Astrocyte (in vitro differentiated cells and primary cell): ENCODE measurements at regions not wholly inside any gene's neighbourhood (a gene's known extent, or its start where the extent isn't known, plus 50 kb on each side); places are given as distances from the start of the nearest gene placed in this dataset.

Experiments used
- CTCF ChIP-seq: IDR thresholded peaks from 2 replicates; pipeline ENCODE4 v1.5.1; 2011; ENCODE audit warnings: low read depth, mild to moderate bottlenecking, inconsistent platforms, low read length, moderate library complexity; ENCODE audit not compliant: insufficient read depth
- EZH2 ChIP-seq: IDR thresholded peaks from 2 replicates; pipeline ENCODE4 v1.6.1; 2012; ENCODE audit warnings: mild to moderate bottlenecking, low read length, inconsistent platforms; ENCODE audit not compliant: insufficient read depth

DNA sequence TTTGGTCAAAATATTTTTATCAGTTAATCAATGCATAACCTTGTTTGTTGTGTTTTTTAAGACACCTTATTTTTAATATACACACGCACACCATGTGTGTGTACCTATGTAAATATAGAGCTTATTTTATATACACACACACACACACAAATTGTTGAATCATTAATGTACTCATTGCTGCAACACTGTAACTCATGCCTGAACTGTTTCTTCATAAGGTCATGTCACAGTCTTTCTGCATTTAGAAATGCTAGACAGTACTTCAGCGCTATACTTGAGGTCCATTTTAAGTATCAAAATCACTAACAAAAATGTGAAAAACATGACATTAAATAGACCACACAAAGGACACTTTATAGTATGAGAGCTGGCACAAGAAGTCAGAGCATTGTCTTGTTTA is 589.4 kb downstream of the SI start:
- no peak for TF ChIP-seq CTCF
- TF ChIP-seq EZH2, result no peak
